OCI-LY7 (cell line): ENCODE measurements at regions not wholly inside any gene's neighbourhood (a gene's known extent, or its start where the extent isn't known, plus 50 kb on each side); places are given as distances from the start of the nearest gene placed in this dataset.
"Not testable (repeated sequence)": the region's sequence is repeated elsewhere in the genome, so short reads cannot be mapped to it uniquely, and the experiment has no call there.

Experiments
- BruUV-seq: library from RNA; stranded (reverse); fragments of 400-500 nt; replicated peaks from 2 replicates; lab custom pipeline; 2021; lab: Mats Ljungman, UMichigan
- CTCF ChIA-PET: fragments of 300-600 bp; sonication (Branson Sonifier 250); formaldehyde crosslinking; loops from one replicate; lab custom pipeline; 2022; ENCODE audit warnings: antibody characterized with exemption; ENCODE audit not compliant: unreplicated experiment; lab: Charles Lee
- POLR2A ChIA-PET: fragments of 300-600 bp; sonication (Branson Sonifier 250); formaldehyde crosslinking; loops from one replicate; lab custom pipeline; 2022; ENCODE audit warnings: antibody characterized with exemption; lab: Charles Lee
- DNase-seq: peaks from one replicate; pipeline ENCODE4 v3.0.0-alpha.2; 2015; ENCODE audit warnings: low spot score
- H2AFZ ChIP-seq: fragments of 200-600 bp; sonication (generic), shearing (Covaris generic); 2 replicates; pipeline ENCODE4 v1.6.1; 2014; ENCODE audit warnings: mild to moderate bottlenecking, antibody characterized with exemption, low read length, moderate library complexity
- H3K27ac ChIP-seq: fragments of 200-600 bp; sonication (generic); 2 replicates; pipeline ENCODE4 v1.5.1; 2014; ENCODE audit warnings: mixed run types, low read depth, mild to moderate bottlenecking, moderate library complexity, low read length, inconsistent platforms; ENCODE audit not compliant: poor library complexity, severe bottlenecking
- H3K36me3 ChIP-seq: fragments of 200-600 bp; sonication (generic); 2 replicates; pipeline ENCODE4 v1.6.1; 2014; ENCODE audit warnings: mild to moderate bottlenecking, antibody characterized with exemption, low read length, moderate library complexity, mixed read lengths; ENCODE audit not compliant: insufficient read depth
- H3K4me1 ChIP-seq: fragments of 200-600 bp; sonication (generic); 2 replicates; pipeline ENCODE4 v1.5.1; 2014; ENCODE audit warnings: mild to moderate bottlenecking, low read length; ENCODE audit not compliant: insufficient read depth, poor library complexity, severe bottlenecking
- H3K4me2 ChIP-seq: fragments of 200-600 bp; sonication (generic); 2 replicates; pipeline ENCODE4 v1.6.1; 2014; ENCODE audit warnings: mild to moderate bottlenecking, low read length
- H3K4me3 ChIP-seq: fragments of 200-600 bp; sonication (generic); 2 replicates; pipeline ENCODE4 v1.5.1; 2014; ENCODE audit warnings: mild to moderate bottlenecking, low read depth, low read length; ENCODE audit not compliant: poor library complexity, severe bottlenecking
- H3K79me2 ChIP-seq: fragments of 200-600 bp; sonication (generic); 2 replicates; pipeline ENCODE4 v1.6.1; 2016; ENCODE audit warnings: low read depth, mild to moderate bottlenecking, low read length, moderate library complexity, mixed read lengths; ENCODE audit not compliant: insufficient read depth
- H3K9me2 ChIP-seq: fragments of 200-600 bp; sonication (generic); 2 replicates; pipeline ENCODE4 v1.6.1; 2016; ENCODE audit warnings: mild to moderate bottlenecking, low read length, mixed read lengths; ENCODE audit not compliant: insufficient read depth
- H3K9me3 ChIP-seq: fragments of 200-600 bp; sonication (generic); 2 replicates; pipeline ENCODE4 v1.6.1; 2014; ENCODE audit warnings: mild to moderate bottlenecking, mixed run types, low read length, mixed read lengths
- H4K20me1 ChIP-seq: fragments of 200-600 bp; sonication (generic); 2 replicates; pipeline ENCODE4 v1.6.1; 2014; ENCODE audit warnings: mild to moderate bottlenecking, antibody characterized with exemption, low read length, moderate library complexity, mixed read lengths; ENCODE audit not compliant: insufficient read depth
- CTCF ChIP-seq: fragments of 200-600 bp; sonication (generic); conservative IDR thresholded peaks from 2 replicates; pipeline ENCODE4 v1.5.1; 2014; ENCODE audit warnings: mild to moderate bottlenecking, antibody characterized with exemption, low read length, moderate library complexity, mixed read lengths
- EZH2phosphoT487 ChIP-seq: fragments of 200-600 bp; sonication (generic); IDR thresholded peaks from 2 replicates; pipeline ENCODE4 v1.6.1; 2018; ENCODE audit warnings: low read depth, borderline replicate concordance, mild to moderate bottlenecking, mixed run types, antibody characterized with exemption, low read length, moderate library complexity, mixed read lengths
- intact Hi-C: fragments of 100-400 bp; cut with micrococcal nuclease; formaldehyde crosslinking; loops from one replicate; pipeline ENCODE4 v1.10.0; 2022; ENCODE audit not compliant: unreplicated experiment

DNA sequence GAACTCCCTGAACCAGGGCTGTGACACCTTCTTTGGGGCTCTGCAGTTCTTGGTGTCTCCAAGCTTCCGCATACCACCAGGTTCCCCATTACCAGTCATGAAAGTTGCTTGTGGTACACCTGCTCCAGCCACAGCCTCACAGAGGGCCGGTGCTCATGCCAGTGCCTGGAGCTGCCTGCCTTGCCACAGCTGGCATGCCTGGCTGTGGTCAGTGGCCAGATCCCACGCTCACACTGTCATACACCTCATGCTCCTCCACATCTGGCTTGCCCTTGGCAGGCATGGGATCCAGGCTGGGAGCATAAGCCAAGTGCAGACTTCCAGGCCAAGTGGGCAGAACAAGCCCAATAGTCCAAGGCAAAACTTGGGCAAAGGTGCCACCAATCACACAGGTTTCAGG, 1054.9 kb downstream of the SLITRK5 start:
- intact Hi-C loops = no loop called here
- no peaks in the 10 kb centered on the region for H3K4me1 ChIP-seq
- no peaks in the 10 kb centered on the region for H3K9me2 ChIP-seq
- ChIA-PET POLR2A (no interaction called here), CTCF (no interaction called here)
- no peaks in the 10 kb centered on the region for H3K79me2 ChIP-seq
- H4K20me1 ChIP-seq = no peaks in the 10 kb centered on the region
- no peak overlapping the region for H3K4me2 ChIP-seq
- BruUV-seq = no TSS peak
- no peak overlapping the region for H3K27ac ChIP-seq
- H3K36me3 ChIP-seq = no peaks in the 10 kb centered on the region
- no peak for TF ChIP-seq EZH2phosphoT487
- no peak for TF ChIP-seq CTCF
- no peak for DNase-seq
- H2AFZ ChIP-seq = no peak overlapping the region
- H3K9me3 ChIP-seq = 0 out of 2 replicates have a peak, but pooled peaks cover 4% of the 10 kb centered on the region
- H3K4me3 ChIP-seq = no peak overlapping the region

GRCh38 chr13:88727236-88727635, 1056.1 kb downstream of the SLITRK5 start:
- POLR2A ChIA-PET, DNase-seq, H4K20me1 ChIP-seq, H3K36me3 ChIP-seq, H3K9me3 ChIP-seq, BruUV-seq, CTCF ChIA-PET, H3K79me2 ChIP-seq, H3K4me2 ChIP-seq, H3K27ac ChIP-seq, intact Hi-C loops, H2AFZ ChIP-seq, H3K9me2 ChIP-seq, H3K4me3 ChIP-seq, H3K4me1 ChIP-seq: not testable (repeated sequence)

DNA sequence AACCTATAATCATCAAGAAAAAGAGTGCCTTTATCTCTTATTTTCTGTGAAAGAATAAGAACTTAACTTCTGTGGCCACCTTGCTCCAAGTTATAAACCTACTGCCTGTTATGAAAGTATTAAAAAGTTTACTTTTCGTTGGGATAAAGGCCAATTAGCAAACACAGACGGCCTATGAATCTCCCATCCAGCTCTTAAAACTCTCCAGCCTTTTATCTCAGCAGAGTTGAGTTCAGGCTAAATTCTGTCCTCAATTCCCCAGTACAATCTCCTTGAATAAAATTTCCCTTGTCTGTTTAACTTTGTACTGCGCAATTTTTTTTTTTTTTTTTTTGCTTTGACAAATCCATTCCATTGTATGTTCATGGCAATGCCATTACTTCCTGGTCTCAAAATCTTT, 1058.4 kb downstream of the SLITRK5 start:
- Histone ChIP-seq H2AFZ (no peak overlapping the region), H3K79me2 (no peaks in the 10 kb centered on the region), H4K20me1 (no peaks in the 10 kb centered on the region), H3K36me3 (no peaks in the 10 kb centered on the region), H3K4me2 (no peak overlapping the region), H3K9me3 (0 out of 2 replicates have a peak, but pooled peaks cover 4% of the 10 kb centered on the region), H3K9me2 (no peaks in the 10 kb centered on the region), H3K4me1 (no peaks in the 10 kb centered on the region), H3K4me3 (no peak overlapping the region), H3K27ac (no peak overlapping the region)
- ChIA-PET CTCF (no interaction called here), POLR2A (interaction anchor here (0.7 kb wide), 2 partner anchors 20 to 100 kb away, joined by 3 to 4 read pairs; no protein-coding TSS in a partner anchor)
- TF ChIP-seq CTCF (no peak), EZH2phosphoT487 (no peak)
- BruUV-seq = no TSS peak
- intact Hi-C loops = no loop called here
- no peak for DNase-seq
